ENCODE measurements at regions not wholly inside any gene's neighbourhood (a gene's known extent, or its start where the extent isn't known, plus 50 kb on each side); places are given as distances from the start of the nearest gene placed in this dataset.
"Not testable (repeated sequence)": the region's sequence is repeated elsewhere in the genome, so short reads cannot be mapped to it uniquely, and the experiment has no call there.

GRCh38 chr6:17012421-17013225, 89.2 kb upstream of the STMND1 start:
- no peak for DNase-seq

- no peak for DNase-seq
These were observed 89.9 kb upstream of the STMND1 start for GRCh38 chr6:17011985-17012384.

- DNase-seq = no peak
These were observed 94.1 kb upstream of the STMND1 start for GRCh38 chr6:17007749-17008148.

GRCh38 chr6:17006543-17006942, 95.3 kb upstream of the STMND1 start:
- no peak for DNase-seq

GRCh38 chr6:17004269-17004668, 97.6 kb upstream of the STMND1 start:
- DNase-seq = no peak

GRCh38 chr6:17002123-17002522, 99.7 kb upstream of the STMND1 start:
- no peak for DNase-seq

GRCh38 chr6:17001188-17001587, 100.7 kb upstream of the STMND1 start:
- DNase-seq = no peak

- no peak for DNase-seq
These were observed 102.1 kb upstream of the STMND1 start for GRCh38 chr6:16999491-17000436.

GRCh38 chr6:16998461-16998860, 103.4 kb upstream of the STMND1 start:
- DNase-seq = no peak

GRCh38 chr6:16995511-16996250, 106.2 kb upstream of the STMND1 start:
- no peak for DNase-seq

- no peak for DNase-seq
These were observed 108.5 kb upstream of the STMND1 start for GRCh38 chr6:16993396-16993795.

- no peak for DNase-seq
These were observed 109.7 kb upstream of the STMND1 start for GRCh38 chr6:16991981-16992629.

- DNase-seq = not testable (repeated sequence)
These were observed 111.9 kb upstream of the STMND1 start for GRCh38 chr6:16989976-16990375.

GRCh38 chr6:16989382-16989781, 112.5 kb upstream of the STMND1 start:
- no peak for DNase-seq

GRCh38 chr6:16987996-16988395, 113.9 kb upstream of the STMND1 start:
- no peak for DNase-seq

- no peak for DNase-seq
These were observed 116.2 kb upstream of the STMND1 start for GRCh38 chr6:16985513-16986284.

GRCh38 chr6:16982807-16983206, 119.0 kb upstream of the STMND1 start:
- no peak for DNase-seq

GRCh38 chr6:16979677-16980370, 122.0 kb upstream of the STMND1 start:
- no peak for DNase-seq

GRCh38 chr6:16978686-16979085, 123.2 kb upstream of the STMND1 start:
- no peak for DNase-seq

- DNase-seq = no peak
These were observed 125.3 kb upstream of the STMND1 start for GRCh38 chr6:16976385-16977183.
